ENCODE measurements at regions not wholly inside any gene's neighbourhood (a gene's known extent, or its start where the extent isn't known, plus 50 kb on each side); places are given as distances from the start of the nearest gene placed in this dataset.

DNA sequence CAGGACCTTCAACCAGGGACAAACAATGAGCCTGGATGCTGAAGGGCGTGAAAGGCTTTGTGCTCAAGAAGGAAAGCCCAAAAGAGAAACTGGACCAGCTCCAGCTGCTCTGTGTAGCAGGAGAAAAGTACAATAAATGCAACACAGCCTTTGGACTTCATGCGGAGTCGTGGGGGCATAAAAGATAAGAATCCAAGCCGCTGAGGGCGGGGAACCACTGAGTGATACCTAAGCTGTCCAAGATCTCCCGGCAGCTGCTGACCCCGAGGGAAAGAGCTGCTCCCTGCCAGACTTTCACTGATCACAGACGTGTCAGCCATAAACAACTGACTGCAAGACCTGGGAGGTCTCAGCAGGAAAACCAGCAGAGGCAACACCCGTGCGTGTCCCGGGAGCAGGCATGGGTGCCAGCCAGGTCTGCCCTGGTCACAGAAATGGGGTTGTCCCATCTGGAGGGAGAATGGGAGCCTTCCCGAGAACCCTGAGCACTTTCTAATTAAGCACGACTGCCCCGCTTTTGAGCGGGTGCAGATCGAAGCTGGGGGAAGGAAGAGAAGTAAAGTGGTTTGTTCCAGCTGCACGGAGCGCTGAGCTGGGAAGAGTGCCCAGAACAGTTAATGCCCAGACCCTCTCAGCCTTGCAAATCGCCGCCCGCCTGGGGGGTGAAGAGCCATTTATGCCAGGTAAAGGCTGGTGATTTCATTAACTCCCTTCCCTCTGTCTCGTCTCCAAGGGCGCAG lies 68.3 kb upstream of the TARDBP start:
- no peak for TF ChIP-seq POLR2AphosphoS5 (IDR thresholded peaks at IDR 0.05; ENCODE audit: low read depth, low read length)
- no peak for TF ChIP-seq CHD1 (IDR thresholded peaks at IDR 0.05; ENCODE audit: low read depth, low read length)
- TF ChIP-seq, protein P1, sequence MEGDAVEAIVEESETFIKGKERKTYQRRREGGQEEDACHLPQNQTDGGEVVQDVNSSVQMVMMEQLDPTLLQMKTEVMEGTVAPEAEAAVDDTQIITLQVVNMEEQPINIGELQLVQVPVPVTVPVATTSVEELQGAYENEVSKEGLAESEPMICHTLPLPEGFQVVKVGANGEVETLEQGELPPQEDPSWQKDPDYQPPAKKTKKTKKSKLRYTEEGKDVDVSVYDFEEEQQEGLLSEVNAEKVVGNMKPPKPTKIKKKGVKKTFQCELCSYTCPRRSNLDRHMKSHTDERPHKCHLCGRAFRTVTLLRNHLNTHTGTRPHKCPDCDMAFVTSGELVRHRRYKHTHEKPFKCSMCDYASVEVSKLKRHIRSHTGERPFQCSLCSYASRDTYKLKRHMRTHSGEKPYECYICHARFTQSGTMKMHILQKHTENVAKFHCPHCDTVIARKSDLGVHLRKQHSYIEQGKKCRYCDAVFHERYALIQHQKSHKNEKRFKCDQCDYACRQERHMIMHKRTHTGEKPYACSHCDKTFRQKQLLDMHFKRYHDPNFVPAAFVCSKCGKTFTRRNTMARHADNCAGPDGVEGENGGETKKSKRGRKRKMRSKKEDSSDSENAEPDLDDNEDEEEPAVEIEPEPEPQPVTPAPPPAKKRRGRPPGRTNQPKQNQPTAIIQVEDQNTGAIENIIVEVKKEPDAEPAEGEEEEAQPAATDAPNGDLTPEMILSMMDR (IDR thresholded peaks at IDR 0.05; ENCODE audit: control extremely low read depth in 1 of 3, insufficient read depth in 1 of 3, low read depth in 1 of 3, low read length in 3 of 3): no peak
- no peak for TF ChIP-seq SIX5 (IDR thresholded peaks at IDR 0.05; ENCODE audit: low read depth, low read length)
- TF ChIP-seq, protein P2, sequence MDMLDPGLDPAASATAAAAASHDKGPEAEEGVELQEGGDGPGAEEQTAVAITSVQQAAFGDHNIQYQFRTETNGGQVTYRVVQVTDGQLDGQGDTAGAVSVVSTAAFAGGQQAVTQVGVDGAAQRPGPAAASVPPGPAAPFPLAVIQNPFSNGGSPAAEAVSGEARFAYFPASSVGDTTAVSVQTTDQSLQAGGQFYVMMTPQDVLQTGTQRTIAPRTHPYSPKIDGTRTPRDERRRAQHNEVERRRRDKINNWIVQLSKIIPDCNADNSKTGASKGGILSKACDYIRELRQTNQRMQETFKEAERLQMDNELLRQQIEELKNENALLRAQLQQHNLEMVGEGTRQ (IDR thresholded peaks at IDR 0.05; ENCODE audit: low read length): no peak
- TF ChIP-seq EZH2 (IDR thresholded peaks at IDR 0.05; ENCODE audit: low read depth, low read length, severe bottlenecking): no peak
- no peak for TF ChIP-seq MAFK (IDR thresholded peaks at IDR 0.05; ENCODE audit: low read depth, low read length)
- no peak for TF ChIP-seq CEBPB (IDR thresholded peaks at IDR 0.05; ENCODE audit: low read depth, low read length)
- no peak for TF ChIP-seq TAF7 (optimal IDR thresholded peaks at IDR 0.05; ENCODE audit: borderline replicate concordance, low read depth, low read length)
- TF ChIP-seq KDM1A (IDR thresholded peaks at IDR 0.05; ENCODE audit: borderline replicate concordance, low read length): no peak
- no peak for TF ChIP-seq SIN3A (conservative IDR thresholded peaks at IDR 0.05 in 1 of 2, IDR thresholded peaks at IDR 0.05 in 1 of 2; ENCODE audit: low read depth in 1 of 2, low read length in 2 of 2)
- no peak for TF ChIP-seq CHD2 (IDR thresholded peaks at IDR 0.05; ENCODE audit: low read length)
- TF ChIP-seq EP300 (IDR thresholded peaks at IDR 0.05; ENCODE audit: borderline replicate concordance in 1 of 2, low read depth in 2 of 2, low read length in 2 of 2): no peak

All from H1 (cell line).